ENCODE measurements at regions not wholly inside any gene's neighbourhood (a gene's known extent, or its start where the extent isn't known, plus 50 kb on each side); places are given as distances from the start of the nearest gene placed in this dataset.

DNA sequence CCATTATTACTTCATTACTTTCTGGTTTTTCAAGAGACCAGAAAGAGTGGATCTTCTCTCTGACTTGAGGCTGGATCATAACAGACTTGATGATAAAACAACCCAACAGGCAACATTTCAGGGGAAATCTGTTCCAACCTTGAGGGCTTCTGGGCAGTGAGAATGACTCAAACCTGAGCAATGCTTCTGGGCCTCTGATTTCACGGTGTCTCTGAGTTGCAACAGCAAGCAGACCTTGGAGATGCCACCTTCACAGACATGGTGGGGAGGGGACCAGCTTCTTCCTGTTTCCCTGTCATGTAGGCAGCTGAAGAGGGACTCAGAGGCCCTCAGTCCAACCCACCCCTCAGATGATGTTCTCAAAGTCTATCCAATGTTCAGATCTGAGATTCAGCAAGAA is 104.0 kb downstream of the ABHD5 start:
- Histone ChIP-seq H3K4me1 (no peaks in the 10 kb centered on the region), H3K4me3 (ENCODE audit: low read depth, low read length) (no peak overlapping the region), H3K27me3 (replicated peaks; ENCODE audit: control insufficient read depth, insufficient read depth, low read length) (no peaks in the 10 kb centered on the region), H3K36me3 (ENCODE audit: control insufficient read depth, insufficient read depth, low read length) (no peaks in the 10 kb centered on the region), H3K9me3 (no peaks in the 10 kb centered on the region)
- Mint-ChIP-seq H3K4me1 (ENCODE audit: low read depth, unreplicated experiment) (no peaks in the 10 kb centered on the region), H3K36me3 (ENCODE audit: insufficient read depth, unreplicated experiment) (no peaks in the 10 kb centered on the region), H3K4me3 (ENCODE audit: unreplicated experiment) (no peak overlapping the region), H3K27me3 (ENCODE audit: insufficient read depth, unreplicated experiment) (peaks cover 16% of the 10 kb centered on the region), H3K9me3 (ENCODE audit: unreplicated experiment) (no peaks in the 10 kb centered on the region), H3K27ac (ENCODE audit: unreplicated experiment) (no peak overlapping the region)
- CTCF ChIA-PET = no interaction called here
- TF ChIP-seq, protein P1, sequence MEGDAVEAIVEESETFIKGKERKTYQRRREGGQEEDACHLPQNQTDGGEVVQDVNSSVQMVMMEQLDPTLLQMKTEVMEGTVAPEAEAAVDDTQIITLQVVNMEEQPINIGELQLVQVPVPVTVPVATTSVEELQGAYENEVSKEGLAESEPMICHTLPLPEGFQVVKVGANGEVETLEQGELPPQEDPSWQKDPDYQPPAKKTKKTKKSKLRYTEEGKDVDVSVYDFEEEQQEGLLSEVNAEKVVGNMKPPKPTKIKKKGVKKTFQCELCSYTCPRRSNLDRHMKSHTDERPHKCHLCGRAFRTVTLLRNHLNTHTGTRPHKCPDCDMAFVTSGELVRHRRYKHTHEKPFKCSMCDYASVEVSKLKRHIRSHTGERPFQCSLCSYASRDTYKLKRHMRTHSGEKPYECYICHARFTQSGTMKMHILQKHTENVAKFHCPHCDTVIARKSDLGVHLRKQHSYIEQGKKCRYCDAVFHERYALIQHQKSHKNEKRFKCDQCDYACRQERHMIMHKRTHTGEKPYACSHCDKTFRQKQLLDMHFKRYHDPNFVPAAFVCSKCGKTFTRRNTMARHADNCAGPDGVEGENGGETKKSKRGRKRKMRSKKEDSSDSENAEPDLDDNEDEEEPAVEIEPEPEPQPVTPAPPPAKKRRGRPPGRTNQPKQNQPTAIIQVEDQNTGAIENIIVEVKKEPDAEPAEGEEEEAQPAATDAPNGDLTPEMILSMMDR (IDR thresholded peaks at IDR 0.05; ENCODE audit: insufficient read depth in 1 of 2, low read depth in 1 of 2, low read length in 1 of 2, severe bottlenecking in 1 of 2, unreplicated experiment in 1 of 2) = no peak
- DNase-seq = no peak
- POLR2A ChIA-PET = no interaction called here
- intact Hi-C loops (cut with micrococcal nuclease; ENCODE audit: unreplicated experiment) = no loop called here
- no TSS peak for BruUV-seq (replicated peaks)

DNA sequence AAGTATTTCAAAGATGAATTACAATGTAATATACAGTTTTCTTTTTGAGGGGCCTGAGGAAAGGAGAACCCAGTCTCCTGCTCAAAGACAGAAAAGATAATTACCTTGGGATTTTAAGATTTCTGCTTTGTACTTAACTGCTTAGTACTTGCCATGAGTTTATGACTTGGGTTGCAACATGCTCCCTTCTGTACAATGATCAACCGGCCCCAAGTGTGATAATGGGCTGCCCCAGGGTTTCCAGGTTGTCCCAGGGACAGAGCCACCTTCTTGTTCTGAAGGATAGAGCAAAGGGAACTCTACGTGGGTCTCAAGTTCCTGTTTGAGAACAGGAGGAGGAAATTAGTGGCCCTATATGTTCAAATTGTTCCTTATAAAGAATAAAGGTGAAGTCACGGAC is 104.8 kb downstream of the ABHD5 start:
- intact Hi-C loops (cut with micrococcal nuclease; ENCODE audit: unreplicated experiment) = no loop called here
- H3K4me3 Mint-ChIP-seq (ENCODE audit: unreplicated experiment) = no peak overlapping the region
- H3K9me3 ChIP-seq = no peaks in the 10 kb centered on the region
- H3K9me3 Mint-ChIP-seq (ENCODE audit: unreplicated experiment) = no peaks in the 10 kb centered on the region
- no peak overlapping the region for H3K27ac Mint-ChIP-seq (ENCODE audit: unreplicated experiment)
- BruUV-seq (replicated peaks) = no TSS peak
- no peaks in the 10 kb centered on the region for H3K4me1 Mint-ChIP-seq (ENCODE audit: low read depth, unreplicated experiment)
- no peaks in the 10 kb centered on the region for H3K36me3 Mint-ChIP-seq (ENCODE audit: insufficient read depth, unreplicated experiment)
- H3K27me3 ChIP-seq (replicated peaks; ENCODE audit: control insufficient read depth, insufficient read depth, low read length) = no peaks in the 10 kb centered on the region
- H3K36me3 ChIP-seq (ENCODE audit: control insufficient read depth, insufficient read depth, low read length) = no peaks in the 10 kb centered on the region
- no peak for DNase-seq
- ChIA-PET CTCF (no interaction called here), POLR2A (no interaction called here)
- no peak overlapping the region for H3K4me3 ChIP-seq (ENCODE audit: low read depth, low read length)
- H3K4me1 ChIP-seq = no peaks in the 10 kb centered on the region
- H3K27me3 Mint-ChIP-seq (ENCODE audit: insufficient read depth, unreplicated experiment) = peaks cover 14% of the 10 kb centered on the region
- TF ChIP-seq, protein P1 (IDR thresholded peaks at IDR 0.05; ENCODE audit: insufficient read depth in 1 of 2, low read depth in 1 of 2, low read length in 1 of 2, severe bottlenecking in 1 of 2, unreplicated experiment in 1 of 2) = no peak

GRCh38 chr3:43796041-43796596 is 105.4 kb downstream of the ABHD5 start:
- intact Hi-C loops (cut with micrococcal nuclease; ENCODE audit: unreplicated experiment) = no loop called here
- no peaks in the 10 kb centered on the region for H3K9me3 Mint-ChIP-seq (ENCODE audit: unreplicated experiment)
- H3K4me3 ChIP-seq (ENCODE audit: low read depth, low read length) = no peak overlapping the region
- BruUV-seq (replicated peaks) = no TSS peak
- POLR2A ChIA-PET = no interaction called here
- H3K4me1 Mint-ChIP-seq (ENCODE audit: low read depth, unreplicated experiment) = no peaks in the 10 kb centered on the region
- H3K27me3 ChIP-seq (replicated peaks; ENCODE audit: control insufficient read depth, insufficient read depth, low read length) = no peaks in the 10 kb centered on the region
- no peak for DNase-seq
- peaks cover 11% of the 10 kb centered on the region for H3K27me3 Mint-ChIP-seq (ENCODE audit: insufficient read depth, unreplicated experiment)
- H3K4me3 Mint-ChIP-seq (ENCODE audit: unreplicated experiment) = no peak overlapping the region
- H3K27ac Mint-ChIP-seq (ENCODE audit: unreplicated experiment) = no peak overlapping the region
- H3K36me3 ChIP-seq (ENCODE audit: control insufficient read depth, insufficient read depth, low read length) = no peaks in the 10 kb centered on the region
- H3K9me3 ChIP-seq = no peaks in the 10 kb centered on the region
- no peaks in the 10 kb centered on the region for H3K36me3 Mint-ChIP-seq (ENCODE audit: insufficient read depth, unreplicated experiment)
- TF ChIP-seq, protein P1 (IDR thresholded peaks at IDR 0.05; ENCODE audit: insufficient read depth in 1 of 2, low read depth in 1 of 2, low read length in 1 of 2, severe bottlenecking in 1 of 2, unreplicated experiment in 1 of 2) = no peak
- H3K4me1 ChIP-seq = no peaks in the 10 kb centered on the region
- CTCF ChIA-PET = no interaction called here

Data from Caco-2 (cell line).